RPMI7951 (cell line): ENCODE measurements at regions not wholly inside any gene's neighbourhood (a gene's known extent, or its start where the extent isn't known, plus 50 kb on each side); places are given as distances from the start of the nearest gene placed in this dataset.

ENCODE experiments used
- DNase-seq: peaks from one replicate; pipeline ENCODE4 v3.0.0-alpha.2; 2012; ENCODE audit warnings: low read depth

DNA sequence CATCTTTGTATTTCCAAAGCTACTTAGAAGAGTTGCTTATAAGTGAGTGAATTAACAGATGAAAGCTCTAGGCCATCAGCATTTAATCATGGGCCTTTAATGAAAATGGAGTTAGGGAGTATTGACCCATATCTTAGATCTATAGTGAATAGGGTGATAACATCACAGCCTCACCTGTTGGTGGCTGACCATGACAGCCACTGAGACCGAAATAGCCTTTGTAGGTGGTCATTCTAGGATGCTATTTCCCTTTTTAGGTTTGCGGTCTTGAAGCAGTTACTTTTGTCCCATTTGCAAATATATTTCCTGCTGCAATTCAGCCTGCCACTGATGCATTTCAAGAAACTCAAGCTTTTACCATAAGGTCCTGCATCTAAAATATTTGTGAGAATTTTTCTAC is 410.1 kb upstream of the LYPLAL1 start:
- no peak for DNase-seq

DNA sequence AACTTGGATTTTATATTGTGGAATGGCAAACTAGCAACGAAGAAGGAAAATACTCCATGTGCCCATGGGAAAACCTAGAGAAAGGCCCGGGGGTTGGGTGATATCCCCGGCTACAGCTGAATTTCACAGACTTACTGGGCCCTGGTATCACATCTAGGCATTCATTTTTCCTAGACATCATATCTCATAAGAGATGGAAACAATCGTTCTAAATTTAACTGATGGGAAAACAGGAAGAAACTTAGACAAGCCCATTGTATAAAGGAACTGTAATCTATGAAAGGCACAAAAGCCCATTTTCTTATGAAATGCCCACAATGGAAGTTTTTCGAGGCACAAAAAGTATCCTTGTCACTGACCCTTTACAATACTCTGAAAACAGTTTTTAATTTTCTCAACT is 407.9 kb upstream of the LYPLAL1 start:
- no peak for DNase-seq

DNA sequence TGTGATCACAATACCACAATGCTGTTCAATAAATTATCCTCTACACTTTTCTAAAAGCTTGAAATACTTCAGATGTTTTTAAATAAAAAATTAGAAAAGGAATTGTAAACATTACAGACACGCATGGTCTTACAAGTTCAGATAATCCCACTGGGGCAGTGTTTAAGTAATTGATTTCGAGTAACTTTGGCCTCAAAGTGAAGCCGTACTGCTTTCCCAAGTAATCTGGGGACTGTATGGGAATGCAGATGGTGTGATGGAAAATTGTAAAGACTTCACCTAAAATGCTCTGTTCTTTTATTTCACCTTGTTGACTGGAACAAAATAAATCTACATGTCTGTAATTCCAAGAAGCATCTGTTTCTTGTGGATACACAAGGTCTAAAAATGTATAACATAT is 401.7 kb upstream of the LYPLAL1 start:
- no peak for DNase-seq

DNA sequence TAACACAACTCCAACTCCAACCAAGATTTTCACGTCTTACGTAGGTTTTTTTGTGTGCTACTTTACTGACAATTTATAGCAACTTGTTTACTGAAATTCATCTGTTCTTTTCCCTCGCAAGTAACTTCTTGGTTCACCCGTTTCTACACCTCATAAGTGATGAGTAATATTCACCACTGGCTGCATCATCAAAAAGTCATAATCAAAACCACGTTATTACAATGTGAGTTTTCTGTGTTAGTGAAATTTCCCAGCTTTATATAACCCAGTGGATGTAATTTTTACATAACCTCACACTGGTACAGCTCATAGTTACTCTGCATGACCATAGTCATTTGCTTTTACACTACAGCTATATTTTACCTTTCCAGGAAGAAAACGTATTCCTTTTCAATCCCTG is 401.1 kb upstream of the LYPLAL1 start:
- DNase-seq, result peak; percentile 57

DNA sequence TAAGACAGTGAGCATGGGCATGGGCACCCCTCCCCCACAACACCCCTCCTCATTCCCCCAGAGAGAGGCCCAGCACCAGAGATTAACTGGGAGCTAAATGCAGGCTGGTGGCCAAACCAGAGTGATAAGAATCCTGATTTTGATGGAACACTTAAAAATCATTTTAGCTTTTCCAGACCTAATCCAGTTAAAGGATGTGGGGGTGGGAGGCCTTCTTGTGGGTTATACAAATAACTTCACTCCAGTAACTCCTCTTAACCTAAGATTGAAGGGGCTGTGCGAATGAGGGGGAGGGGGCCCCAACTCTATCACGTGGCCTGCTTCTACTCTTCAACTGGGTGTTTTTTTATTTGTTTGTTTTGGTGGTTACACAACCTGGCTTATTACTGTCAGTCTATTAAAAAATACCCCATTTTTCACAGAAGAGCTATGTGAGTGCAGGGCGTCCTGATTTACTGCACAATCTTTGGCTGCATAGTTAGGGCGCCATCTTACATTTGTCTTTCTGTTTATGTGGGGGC is 398.1 kb upstream of the LYPLAL1 start:
- no peak for DNase-seq

DNA sequence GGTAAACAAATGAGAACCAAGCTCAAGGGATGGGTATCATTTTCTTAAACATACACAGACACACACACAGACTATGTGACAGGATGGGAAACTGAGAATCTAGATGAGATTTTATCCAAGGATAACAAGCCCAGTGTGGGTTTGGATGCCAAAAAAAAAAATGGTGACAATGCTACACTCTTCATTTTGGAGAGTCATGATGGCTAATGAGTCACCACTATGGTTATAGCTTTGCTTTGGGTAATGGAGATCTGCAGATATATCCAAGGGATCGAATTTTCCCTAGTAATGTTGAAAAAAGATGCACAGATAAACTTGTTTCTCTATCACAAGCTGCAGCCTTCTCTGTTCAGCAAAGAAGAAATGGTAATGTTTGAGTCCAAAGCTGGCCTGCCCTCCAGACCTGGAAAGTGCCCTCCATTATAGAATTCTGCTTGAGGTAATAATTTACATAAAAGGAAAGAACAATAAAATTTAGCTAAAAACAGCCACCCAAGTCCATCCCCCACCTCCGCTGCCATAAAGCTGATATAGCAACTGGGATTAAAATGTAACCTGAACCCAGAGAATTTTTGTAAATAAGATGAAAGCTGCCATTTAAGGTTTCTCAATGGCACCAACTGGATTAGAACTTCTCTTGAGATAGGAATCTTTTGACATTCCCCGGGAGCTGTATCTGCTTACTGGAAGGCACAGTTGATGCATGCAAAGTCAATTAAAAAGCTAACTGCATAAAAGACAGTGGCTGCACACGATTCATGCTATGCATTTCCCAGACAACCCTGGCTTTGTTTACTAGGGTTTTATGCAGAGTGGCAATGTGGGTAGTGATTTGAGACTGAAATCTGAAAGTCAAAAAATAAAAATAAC is 395.2 kb upstream of the LYPLAL1 start:
- peak; percentile 39 for DNase-seq

DNA sequence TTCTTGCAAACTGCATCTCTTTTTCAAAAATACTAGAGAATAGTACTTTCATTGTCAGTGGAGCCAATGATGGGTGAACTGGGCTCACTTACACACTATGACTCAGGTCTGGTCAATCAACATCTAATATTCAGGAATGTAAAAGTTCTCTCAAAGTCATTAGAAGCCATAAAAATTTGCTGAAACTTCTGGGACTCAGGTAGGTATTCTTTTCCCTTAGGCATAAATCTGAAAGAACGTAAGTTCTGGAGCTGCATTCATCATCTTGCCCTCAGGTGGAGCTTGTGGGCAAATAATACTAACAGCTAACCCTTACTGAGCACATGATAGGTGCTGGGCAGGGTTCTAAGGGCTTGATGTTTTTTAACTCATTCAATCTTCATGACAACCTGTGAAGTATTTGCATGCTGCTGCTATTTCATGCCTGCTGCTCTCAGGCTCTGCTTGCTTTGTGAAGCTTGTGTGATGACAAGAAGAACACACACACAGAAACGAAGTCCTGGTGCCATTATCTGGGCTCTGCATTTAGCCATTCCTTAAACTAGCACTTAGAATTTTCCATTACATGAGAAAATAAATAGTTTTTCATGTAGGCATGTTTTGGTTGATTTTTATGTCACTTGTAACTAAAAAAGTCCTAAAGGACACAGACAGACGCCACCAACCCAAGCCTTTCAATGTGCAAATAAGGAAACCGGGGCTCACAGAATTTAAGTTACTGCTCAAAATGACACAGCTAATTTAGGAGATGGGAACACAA is 394.2 kb upstream of the LYPLAL1 start:
- peak; percentile 43 for DNase-seq

DNA sequence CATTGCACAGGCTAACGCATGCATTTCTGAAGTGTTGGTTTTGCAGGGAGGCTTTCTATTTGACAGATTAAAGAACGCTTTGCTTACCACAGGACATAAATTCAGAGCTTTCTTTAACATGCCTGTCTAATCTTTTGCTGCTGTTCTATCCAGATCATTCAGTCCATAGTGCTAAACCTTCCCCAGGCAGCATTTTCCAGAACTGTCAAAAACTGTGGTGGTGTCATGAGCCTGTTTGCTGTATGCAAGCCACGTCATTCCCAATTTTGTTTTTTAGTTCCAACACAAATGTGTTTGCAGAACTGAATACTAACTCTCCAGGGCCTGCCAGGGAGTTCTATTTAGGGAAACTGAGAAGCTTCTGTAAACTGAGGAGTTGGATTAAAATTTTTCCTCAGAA is 390.5 kb upstream of the LYPLAL1 start:
- DNase-seq, result no peak

DNA sequence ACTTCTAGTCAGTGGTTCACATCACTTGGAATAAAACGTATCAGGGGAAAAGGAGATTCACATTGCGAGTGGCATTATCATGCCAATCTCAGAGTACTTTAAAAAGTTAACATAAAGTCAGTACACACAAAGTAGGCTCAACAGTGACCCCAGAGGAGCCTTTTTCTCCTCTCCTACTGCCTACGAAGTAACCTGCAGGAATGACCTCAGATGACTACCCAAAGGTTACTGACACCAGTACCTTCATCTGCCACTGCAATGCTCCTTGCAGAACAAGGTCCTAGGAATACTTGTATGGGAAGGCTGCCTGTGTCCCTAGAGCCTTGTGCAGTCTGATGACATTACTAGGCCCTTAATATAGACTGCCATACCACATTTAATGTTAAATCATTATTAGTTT is 389.8 kb upstream of the LYPLAL1 start:
- no peak for DNase-seq

DNA sequence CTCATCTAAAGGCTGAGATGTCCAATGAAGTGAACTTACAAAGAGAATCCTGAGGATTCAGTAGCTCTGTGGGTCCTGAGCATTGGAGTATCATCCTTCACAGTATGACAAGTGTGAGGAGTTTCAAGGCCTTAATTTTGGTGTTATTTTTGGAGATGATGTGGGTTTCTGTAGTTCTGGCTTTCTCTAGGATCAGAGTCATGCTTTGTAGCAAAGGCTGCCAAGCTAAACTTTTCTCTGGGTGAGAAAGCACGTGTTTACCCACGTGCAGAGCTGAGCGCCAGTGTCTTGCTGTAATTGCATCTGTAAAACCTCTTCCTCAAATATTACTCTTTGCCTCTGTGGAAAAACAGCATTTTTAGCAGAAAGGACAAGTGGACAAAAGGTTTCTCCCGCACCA is 387.8 kb upstream of the LYPLAL1 start:
- DNase-seq, result peak; percentile 16

DNA sequence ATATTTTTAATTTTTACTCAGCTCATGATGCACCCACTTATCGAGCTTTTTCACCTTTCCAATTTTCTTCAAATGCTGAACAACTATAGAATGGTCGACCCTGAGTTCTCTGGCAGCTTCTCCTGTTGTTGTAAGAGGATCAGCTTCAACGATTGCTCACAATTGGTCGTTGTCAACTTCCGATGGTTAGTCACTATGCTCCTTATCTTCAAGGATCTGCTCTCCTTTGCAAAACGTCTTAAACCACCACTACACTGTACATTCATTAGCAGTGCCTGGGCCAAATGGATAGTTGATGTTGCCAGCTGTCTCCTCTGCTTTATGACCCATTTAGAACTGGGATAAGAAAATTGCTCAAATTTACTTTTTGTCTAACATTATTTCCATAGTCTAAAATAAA is 385.9 kb upstream of the LYPLAL1 start:
- peak; percentile 43 for DNase-seq

DNA sequence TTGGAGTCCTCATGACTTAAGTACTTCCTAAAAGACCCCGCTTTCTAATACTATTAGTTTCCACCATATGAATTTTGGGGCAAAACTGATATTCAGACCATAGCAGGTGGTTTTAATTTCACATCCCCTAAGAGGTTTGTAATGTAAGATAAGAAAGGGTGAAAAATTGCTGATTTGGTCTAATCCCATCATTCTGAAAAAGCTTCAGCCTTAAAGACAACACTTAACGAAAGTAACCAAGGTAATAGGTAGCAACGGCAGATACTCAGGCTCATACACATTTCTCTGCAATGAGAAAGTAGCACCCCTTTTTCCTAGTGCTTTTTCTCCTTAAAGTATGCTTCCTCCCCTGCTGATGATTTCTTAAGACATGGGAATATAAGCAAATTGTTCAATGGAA is 376.9 kb upstream of the LYPLAL1 start:
- no peak for DNase-seq

DNA sequence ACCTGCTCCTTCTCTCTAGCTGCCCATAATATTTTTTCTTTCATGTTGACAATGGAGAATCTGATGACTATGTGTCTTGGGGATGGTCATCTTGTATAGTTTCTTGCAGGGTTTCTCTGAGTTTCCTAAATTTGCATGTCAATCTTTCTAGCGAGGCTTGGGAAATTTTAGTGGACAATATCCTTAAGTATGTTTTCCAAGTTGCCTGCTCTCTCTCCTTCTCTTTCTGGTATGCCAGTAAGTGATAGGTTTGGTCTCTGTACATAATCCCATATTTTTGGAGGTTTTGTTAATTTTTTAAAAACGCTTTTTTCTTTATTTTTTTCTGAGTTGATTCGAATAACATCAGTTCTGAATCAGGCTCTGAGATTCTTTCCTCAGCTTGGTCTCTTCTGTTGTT is 370.9 kb upstream of the LYPLAL1 start:
- DNase-seq, result no peak

DNA sequence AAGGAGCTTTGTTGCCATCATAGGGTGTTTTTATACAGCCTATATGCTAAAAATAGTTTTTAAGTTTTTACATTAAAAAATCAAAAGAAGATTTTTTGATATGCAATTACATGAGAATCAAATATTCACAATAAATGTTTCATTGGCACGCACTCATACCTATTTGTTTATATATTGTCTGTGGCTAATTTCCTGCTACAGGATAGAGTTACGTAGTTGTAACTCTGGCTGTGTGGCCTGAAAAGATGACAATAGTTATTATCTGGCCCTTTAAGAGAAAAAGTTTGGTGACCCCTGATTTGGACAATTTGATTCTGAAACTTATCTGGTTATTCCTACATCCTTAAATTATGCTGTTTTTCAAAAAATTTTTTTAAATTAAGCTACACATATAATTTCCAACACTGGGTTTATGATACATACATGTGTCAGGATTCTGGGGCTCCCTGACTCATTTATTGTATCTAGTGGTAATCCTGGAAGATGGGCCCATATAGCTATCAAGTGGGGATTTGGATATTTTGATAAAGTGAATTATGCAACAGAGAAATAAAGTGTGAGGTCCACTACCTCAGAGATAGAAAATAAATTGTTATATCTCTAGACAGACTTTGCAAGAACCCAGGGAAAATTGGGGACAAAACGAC is 370.2 kb upstream of the LYPLAL1 start:
- DNase-seq, result no peak

DNA sequence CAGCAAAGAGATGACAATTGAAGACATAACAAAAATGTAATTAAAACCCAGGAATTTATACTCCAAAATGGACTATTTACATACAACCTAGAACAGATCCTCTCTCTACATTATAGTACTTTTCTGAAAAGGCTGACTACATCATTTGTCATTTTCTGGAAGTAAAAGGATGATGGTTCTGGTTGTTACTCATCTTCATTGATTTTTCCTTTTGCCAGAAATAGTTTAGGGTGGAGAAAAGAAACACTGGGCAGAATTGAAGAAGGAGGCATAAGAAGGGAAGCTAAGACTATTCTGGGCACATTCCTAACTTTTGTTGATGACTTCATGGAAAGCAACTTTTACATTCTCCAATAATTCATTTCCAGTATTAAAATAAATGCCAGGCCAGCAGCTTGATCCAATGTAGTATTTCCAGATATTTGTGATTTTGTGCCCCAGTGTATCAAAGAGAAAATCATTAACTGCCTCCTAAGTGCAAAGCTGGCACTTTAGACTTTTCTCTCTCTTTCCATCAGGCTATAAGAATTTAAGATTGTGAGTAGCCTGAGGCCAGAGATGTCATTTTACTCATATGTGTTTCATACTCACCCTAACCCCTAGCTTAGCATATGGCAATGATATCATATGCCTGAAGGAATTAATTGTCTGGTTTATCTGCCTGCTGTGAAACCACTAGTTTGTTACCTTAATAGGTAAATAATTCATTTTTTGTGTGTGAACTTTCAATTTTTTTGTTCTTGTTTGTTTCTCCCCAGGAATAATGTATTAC is 369.5 kb upstream of the LYPLAL1 start:
- peak; percentile 46 for DNase-seq

DNA sequence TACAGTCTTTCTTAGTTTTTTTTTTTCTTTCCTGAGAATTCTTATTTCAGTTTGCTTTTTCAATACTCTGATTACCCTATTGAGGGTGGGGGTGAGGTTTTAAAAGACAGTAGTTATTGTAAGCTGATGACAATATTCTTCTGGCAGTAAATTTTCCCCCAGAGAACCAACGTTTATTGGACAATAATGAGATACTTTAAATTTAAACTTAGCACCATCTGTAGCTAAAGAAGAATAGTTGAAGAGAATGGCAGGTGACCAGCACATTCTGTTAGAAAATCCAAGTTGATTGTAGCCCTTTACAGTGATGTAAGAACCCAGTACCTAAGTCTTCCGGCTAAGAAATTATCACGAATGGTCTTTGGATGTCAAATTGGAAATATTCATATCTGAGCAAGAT is 364.6 kb upstream of the LYPLAL1 start:
- DNase-seq, result no peak

DNA sequence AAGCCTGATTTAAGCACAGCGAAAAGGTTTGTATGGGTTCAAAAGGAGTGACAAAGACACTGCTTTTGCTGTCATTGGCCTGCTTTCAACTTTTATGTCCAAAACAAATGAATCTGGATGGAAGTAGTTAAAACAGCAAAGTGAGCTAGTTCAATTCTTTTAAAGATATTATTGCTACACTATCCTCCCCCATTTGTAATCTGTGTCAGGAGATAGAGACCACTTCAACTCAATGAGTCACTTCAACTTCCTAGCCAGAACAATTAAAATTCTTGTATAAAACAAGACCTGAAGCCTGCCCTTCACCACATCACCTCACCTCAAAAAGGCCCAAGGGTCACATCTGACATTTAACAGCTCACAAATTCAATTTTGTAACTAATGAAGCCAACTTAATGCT is 364.1 kb upstream of the LYPLAL1 start:
- DNase-seq, result peak; percentile 70

DNA sequence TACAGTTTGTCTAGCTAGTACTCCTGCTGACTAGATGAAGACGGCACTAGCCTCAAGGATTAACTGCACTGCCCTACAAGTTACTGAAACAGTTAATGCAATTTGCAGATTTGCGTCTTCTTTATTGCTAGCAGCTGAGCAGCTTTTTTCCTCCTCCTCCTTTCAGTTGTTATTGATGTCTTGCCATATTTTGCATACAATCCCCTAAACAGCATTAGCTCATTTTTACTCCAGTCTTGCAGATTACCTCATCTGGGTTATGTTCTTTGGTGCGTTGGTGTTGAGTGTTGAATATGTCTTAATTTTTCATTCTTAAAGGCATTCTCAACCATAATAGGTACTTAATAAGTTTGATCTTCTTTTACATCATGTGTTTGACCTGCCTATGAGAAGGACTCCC is 363.4 kb upstream of the LYPLAL1 start:
- DNase-seq, result no peak

DNA sequence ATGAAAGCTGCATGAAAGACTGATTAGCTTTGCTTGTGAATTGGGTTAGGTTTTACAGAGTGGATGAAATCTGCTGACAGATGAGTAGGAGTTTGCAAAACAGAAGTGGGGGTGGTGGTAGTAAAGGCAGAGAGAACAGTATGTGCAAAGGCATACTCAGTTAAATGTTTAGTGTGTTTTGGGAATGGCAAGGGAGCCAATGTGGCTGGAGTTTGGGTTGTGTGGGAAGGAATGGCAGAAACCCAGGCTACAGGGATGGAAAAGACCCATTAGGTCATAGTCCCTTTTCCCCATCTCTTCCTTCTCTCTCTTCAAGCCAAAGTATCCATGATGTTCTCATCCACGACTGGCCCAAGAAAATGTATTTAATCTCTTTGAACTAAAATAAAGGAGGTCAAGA is 362.2 kb upstream of the LYPLAL1 start:
- no peak for DNase-seq

DNA sequence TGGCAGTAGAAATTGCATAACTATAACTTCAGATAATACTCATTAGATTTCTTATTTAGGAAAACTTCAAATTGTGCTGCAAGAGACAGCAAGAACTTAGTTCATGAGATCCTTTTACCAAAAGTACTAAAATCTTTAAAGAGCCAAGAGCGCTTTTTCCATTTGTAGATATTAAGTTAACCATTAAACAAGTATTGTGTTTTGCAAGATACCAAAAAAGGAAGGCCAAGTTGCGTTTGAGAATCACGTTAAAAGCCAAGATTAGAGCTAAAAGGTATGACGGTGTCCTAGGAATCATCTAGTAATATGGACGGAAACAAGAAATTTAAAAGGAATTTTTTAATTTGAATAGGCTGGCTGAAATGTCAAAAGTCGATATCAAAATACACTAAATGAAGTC is 361.3 kb upstream of the LYPLAL1 start:
- no peak for DNase-seq

DNA sequence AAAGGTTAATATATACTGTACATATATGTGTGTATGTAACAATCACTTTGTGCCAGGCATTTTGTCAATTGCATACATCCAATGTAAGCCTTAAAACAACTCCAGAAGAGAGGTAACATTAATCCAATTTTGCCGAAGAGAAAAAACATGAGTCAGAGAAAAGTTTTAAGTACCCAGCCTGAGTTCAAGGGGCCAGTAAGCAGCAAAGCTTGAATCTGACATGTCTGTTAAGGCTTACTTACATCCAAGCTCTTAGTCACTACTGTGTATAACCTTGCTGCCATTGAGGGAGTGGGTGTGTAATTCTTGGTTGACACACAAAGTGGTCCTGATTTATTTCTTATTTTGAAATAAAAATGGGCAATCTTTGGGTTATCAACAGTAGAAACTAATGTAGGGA is 360.4 kb upstream of the LYPLAL1 start:
- DNase-seq, result peak; percentile 37

DNA sequence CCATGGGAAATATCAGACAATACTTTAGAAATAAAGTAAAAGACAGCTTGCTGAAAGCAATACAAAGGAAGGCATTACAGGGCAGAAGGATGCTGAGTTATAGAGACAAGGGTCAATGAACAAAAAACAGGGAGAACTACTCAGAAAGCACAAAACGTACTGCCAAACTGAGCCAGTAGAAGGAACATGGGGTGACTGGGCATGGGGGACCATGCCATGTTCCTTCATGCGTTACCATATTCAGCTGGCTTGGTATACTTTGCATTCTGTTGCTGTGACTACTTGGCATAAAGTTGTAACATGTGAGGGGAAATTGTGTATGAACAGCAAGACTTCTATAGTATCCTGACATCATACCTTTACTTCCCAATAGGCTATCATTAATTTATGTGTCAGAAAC is 358.6 kb upstream of the LYPLAL1 start:
- DNase-seq, result no peak
